Neuron (in vitro differentiated cells): ENCODE measurements at regions not wholly inside any gene's neighbourhood (a gene's known extent, or its start where the extent isn't known, plus 50 kb on each side); places are given as distances from the start of the nearest gene placed in this dataset.

Experiments
- H2AFZ ChIP-seq: one replicate; pipeline ENCODE4 v1.6.1; 2013; ENCODE audit warnings: low read depth, mild to moderate bottlenecking, inconsistent platforms, low read length, moderate library complexity
- H3K27me3 ChIP-seq: one replicate; pipeline ENCODE4 v1.6.1; 2013; ENCODE audit warnings: low read length; ENCODE audit not compliant: insufficient read depth
- H3K36me3 ChIP-seq: one replicate; pipeline ENCODE4 v1.6.1; 2013; ENCODE audit warnings: low read length; ENCODE audit not compliant: insufficient read depth
- H3K4me1 ChIP-seq: one replicate; pipeline ENCODE4 v1.6.1; 2013; ENCODE audit warnings: low read length; ENCODE audit not compliant: insufficient read depth
- H3K4me3 ChIP-seq: 2 replicates; pipeline ENCODE4 v1.5.1; 2013; ENCODE audit warnings: mild to moderate bottlenecking, low read length, moderate library complexity
- H3K9me3 ChIP-seq: one replicate; pipeline ENCODE4 v1.6.1; 2013; ENCODE audit warnings: low read length

DNA sequence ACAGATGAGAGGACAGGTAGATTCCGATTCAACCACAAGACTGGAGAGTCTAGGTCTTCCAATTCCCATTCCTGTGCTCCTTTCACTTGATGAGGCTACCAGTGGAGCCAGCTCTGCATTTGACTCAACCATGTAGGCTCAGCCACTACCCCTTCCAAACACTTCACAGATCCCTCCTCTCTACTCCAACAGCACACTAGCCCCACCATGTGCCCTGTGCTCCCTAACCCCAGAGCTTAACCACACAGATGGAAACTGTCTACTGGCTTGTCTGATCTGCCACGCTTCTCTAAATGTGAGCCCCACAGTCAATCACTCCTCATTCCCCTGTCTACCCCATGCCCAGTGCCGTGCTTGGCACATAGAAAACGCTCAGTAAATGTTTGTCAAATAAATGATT, 508.2 kb downstream of the CDK5RAP2 start:
- no peaks in the 10 kb centered on the region for H3K36me3 ChIP-seq
- H3K9me3 ChIP-seq = no peaks in the 10 kb centered on the region
- no peak overlapping the region for H3K4me3 ChIP-seq
- no peaks in the 10 kb centered on the region for H3K27me3 ChIP-seq
- no peak overlapping the region for H2AFZ ChIP-seq
- H3K4me1 ChIP-seq = no peaks in the 10 kb centered on the region

DNA sequence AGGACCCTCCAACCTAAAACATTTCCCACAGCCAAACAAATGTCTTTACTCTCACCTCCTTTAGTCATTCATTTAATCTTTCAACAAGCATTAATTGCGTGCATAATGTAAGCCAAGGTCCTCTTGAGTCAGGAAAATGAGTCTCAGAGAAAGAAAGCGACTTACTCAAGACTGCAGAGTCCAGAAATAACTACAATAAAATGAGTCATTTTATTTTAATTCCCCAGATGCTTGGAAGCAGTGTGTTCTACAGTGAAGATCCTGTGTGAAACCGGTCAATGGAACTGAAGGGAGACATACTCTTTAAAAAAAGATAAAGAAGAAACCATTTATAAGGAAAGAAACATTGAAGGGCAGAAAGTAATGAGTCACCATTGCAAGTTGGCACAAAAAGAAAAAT, 513.7 kb downstream of the CDK5RAP2 start:
- H2AFZ ChIP-seq = no peak overlapping the region
- H3K4me3 ChIP-seq = no peak overlapping the region
- H3K4me1 ChIP-seq = no peaks in the 10 kb centered on the region
- H3K9me3 ChIP-seq = no peaks in the 10 kb centered on the region
- H3K27me3 ChIP-seq = no peaks in the 10 kb centered on the region
- no peaks in the 10 kb centered on the region for H3K36me3 ChIP-seq

DNA sequence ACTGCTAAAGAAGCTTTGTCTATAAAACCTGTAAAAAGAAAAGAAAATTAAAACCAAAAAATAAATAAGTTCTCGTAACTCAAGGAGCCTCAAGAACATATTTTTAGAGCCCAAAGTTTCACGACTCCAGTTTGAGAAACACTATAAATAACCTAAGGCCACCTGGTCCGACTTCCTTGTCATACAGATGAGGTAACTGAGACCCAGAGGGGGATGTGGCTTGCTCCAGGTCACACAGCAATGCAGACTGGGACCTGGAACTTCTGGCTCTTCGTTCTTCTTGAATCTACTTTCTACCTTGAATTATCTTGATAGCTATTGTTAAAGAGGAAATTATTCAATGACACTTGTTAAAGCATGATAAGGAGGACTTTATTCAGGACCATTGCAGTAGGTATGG, 514.8 kb downstream of the CDK5RAP2 start:
- no peak overlapping the region for H3K4me3 ChIP-seq
- H3K9me3 ChIP-seq = no peaks in the 10 kb centered on the region
- H3K27me3 ChIP-seq = no peaks in the 10 kb centered on the region
- H3K4me1 ChIP-seq = no peaks in the 10 kb centered on the region
- H3K36me3 ChIP-seq = no peaks in the 10 kb centered on the region
- no peak overlapping the region for H2AFZ ChIP-seq

DNA sequence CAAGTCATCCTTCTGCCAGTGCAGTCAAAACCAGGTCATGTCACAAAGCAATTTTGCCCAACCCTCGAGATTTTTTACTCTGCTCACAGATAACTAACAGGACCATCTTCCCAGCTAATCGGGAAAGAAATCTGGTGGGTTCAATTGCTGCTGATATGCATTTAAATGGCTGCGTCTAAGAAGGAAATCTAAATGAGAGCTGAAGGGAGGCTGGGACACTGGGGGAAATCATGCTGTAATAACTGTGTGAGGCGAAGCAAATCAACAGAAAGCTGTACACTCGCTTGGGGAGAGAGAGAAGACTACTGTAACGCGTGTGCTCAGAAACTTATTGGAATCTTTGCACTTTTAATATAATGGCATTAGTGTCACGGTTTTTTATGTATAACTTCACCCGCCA, 535.0 kb downstream of the CDK5RAP2 start:
- Histone ChIP-seq H3K27me3 (no peaks in the 10 kb centered on the region), H3K4me3 (no peak overlapping the region), H2AFZ (no peak overlapping the region), H3K36me3 (no peaks in the 10 kb centered on the region), H3K4me1 (no peaks in the 10 kb centered on the region), H3K9me3 (no peaks in the 10 kb centered on the region)

DNA sequence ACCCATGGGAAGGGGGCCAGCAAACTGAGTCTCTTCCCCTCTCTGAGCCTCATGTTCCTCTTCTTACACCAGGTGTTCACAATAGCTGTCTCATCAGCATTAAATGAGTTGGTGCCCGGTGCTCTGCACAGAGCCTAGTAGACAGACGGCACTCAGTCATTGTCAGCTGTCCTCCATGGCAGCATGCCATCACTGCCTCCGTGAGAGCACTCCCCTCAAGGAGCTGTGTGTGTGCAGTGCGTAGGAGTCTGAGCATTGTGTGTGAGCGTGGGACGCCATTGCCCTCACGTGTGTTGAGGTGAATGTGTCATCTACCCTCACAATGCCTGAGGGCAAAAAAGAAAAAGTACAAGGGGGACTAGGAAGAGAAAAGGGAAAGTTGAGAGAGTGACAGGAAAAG, 536.5 kb downstream of the CDK5RAP2 start:
- no peak overlapping the region for H2AFZ ChIP-seq
- no peaks in the 10 kb centered on the region for H3K27me3 ChIP-seq
- no peaks in the 10 kb centered on the region for H3K36me3 ChIP-seq
- H3K9me3 ChIP-seq = no peaks in the 10 kb centered on the region
- H3K4me3 ChIP-seq = no peak overlapping the region
- no peaks in the 10 kb centered on the region for H3K4me1 ChIP-seq

DNA sequence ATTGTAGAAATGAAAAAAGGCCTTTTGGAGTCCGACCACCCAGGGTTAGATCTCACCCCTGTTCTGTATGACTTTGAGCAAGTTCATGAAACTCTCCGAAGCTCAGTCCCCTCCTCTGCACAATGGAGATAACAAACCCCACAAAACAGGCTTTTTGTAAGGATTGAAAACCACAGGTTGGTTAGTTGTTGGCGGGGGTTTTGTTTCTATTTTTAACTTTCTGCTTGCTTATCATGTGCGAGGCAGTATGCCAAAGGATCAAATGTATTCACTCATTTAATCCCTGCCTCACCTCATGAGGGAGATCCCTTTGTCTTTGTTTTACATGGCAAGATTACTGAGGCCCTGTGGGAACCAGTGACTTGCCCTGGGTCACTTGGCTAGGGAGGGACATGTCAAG, 539.1 kb downstream of the CDK5RAP2 start:
- Histone ChIP-seq H3K4me1 (no peaks in the 10 kb centered on the region), H3K36me3 (no peaks in the 10 kb centered on the region), H3K9me3 (no peaks in the 10 kb centered on the region), H2AFZ (no peak overlapping the region), H3K4me3 (no peak overlapping the region), H3K27me3 (no peaks in the 10 kb centered on the region)

DNA sequence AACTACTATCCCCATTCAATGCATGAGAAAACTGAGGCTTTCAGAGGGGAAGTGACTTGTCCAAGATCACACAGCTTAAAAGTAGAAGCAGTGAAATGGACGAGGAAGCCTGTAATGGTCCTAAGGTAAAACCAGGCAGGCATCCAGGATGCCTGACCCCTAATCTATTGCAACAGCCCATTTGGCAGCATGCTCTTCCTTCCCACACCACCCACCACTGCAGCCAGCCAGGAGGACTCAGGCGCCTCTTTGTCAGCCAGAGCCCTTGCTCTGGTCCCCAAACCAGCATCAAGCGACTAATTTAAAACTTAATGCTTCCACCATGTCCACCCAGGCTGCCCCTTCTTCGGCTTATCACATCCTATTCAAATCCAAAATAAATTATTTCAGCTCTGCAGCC, 541.6 kb downstream of the CDK5RAP2 start:
- no peaks in the 10 kb centered on the region for H3K27me3 ChIP-seq
- H3K36me3 ChIP-seq = no peaks in the 10 kb centered on the region
- H3K4me1 ChIP-seq = no peaks in the 10 kb centered on the region
- H3K4me3 ChIP-seq = no peak overlapping the region
- H2AFZ ChIP-seq = no peak overlapping the region
- no peaks in the 10 kb centered on the region for H3K9me3 ChIP-seq

DNA sequence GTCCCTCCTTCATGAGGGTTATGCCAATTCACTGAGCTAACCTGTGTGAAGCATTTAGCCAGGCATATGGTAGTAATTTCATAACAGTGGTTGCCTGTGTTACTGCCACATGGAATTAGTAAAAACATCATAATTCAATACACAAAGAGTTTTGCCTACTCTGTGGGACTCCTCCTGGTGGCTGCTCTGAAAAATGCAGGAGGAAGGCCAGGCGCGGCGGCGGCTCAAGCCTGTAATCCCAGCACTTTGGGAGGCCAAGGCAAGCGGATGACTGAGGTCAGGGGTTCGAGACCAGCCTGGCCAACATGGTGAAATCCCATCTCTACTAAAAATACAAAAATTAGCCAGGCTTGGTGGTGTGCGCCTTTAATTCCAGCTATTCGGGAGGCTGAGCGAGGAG, 547.3 kb downstream of the CDK5RAP2 start:
- Histone ChIP-seq H2AFZ (no peak overlapping the region), H3K9me3 (no peaks in the 10 kb centered on the region), H3K4me3 (no peak overlapping the region), H3K4me1 (no peaks in the 10 kb centered on the region), H3K27me3 (no peaks in the 10 kb centered on the region), H3K36me3 (no peaks in the 10 kb centered on the region)

DNA sequence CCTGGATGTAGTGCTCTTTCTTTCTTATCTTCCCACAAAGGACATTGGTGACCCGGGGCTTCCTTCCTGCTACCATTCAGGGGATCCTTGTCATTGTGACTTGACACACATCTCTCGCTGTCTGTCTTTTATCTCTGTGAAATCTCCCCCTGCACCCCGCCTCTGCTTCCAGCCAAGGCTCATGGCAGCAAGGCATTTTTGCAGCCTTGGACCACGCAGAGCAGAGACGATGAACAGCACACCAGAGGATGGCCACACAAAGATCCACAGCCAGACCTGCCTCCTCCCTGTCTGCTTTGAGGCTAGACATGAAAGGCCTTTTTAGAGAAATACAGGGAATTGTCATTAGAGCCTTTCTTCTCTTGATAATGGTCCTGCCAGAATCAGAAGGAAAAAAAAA, 549.1 kb downstream of the CDK5RAP2 start:
- Histone ChIP-seq H3K27me3 (no peaks in the 10 kb centered on the region), H3K4me3 (no peak overlapping the region), H3K9me3 (no peaks in the 10 kb centered on the region)

DNA sequence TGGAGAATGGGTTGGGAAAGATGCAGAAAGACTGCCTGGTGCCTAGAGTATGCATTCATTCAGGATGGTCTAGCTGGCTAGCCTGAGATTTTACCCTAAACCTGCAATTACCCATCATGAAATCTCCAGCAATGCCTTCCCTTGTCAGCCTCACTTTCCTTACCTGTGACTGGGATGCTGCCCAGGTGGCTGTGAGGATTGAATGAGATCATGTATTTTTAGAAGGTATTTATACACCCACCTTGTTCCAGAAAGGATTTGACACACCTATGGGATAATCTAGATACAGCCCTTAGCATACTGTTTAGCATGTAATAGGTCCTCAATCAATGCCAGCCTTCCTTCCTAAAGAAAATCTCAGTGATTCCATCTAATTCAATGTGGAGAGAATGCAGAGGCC, 561.4 kb downstream of the CDK5RAP2 start:
- Histone ChIP-seq H3K4me1 (no peaks in the 10 kb centered on the region), H3K4me3 (no peak overlapping the region)

More for the DNA sequence above, 549.1 kb downstream of the CDK5RAP2 start:
- Histone ChIP-seq H3K4me1 (no peaks in the 10 kb centered on the region), H2AFZ (no peak overlapping the region), H3K36me3 (no peaks in the 10 kb centered on the region)

DNA sequence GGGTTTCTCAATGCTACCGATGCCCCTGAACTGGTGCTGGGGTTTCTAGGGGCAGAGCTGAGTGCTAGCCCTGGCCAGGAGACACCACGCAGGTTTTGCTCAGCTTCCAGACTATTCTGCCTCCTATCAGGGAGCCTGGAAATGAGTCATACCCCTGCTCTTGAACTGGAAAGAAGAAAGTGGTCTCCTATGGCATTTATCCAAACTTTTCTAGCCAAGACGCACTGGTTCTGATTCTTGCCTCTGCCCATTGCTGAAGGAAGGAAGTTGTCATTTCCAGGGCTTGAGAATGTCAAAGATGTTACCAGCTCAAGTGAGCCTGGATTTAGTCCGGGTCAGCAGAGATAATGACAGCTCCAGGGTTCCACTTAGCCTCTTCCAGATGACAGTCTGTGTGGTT, 561.9 kb downstream of the CDK5RAP2 start:
- Histone ChIP-seq H3K9me3 (no peaks in the 10 kb centered on the region), H3K4me3 (no peak overlapping the region), H3K4me1 (no peaks in the 10 kb centered on the region), H2AFZ (no peak overlapping the region), H3K27me3 (no peaks in the 10 kb centered on the region), H3K36me3 (no peaks in the 10 kb centered on the region)

More for the DNA sequence above, 561.4 kb downstream of the CDK5RAP2 start:
- Histone ChIP-seq H2AFZ (no peak overlapping the region), H3K36me3 (no peaks in the 10 kb centered on the region), H3K27me3 (no peaks in the 10 kb centered on the region), H3K9me3 (no peaks in the 10 kb centered on the region)

DNA sequence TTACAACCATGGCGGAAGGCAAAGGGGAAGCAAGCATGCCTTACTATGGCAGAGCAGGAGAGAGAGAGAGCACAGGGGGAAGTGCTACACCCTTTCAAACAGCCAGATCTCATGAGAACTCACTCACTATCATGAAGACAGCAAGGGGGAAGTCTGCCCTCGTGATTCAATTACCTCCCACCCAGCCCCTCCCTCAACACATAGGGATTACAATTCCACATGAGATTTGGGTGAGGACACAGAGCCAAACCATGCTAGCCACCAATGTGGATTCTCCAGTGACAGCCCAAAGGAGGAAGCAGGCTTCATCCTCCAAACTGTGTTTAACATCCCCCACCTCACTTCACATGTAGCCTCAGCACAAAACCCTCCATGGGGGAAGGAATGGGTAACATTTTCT, 563.7 kb downstream of the CDK5RAP2 start:
- Histone ChIP-seq H2AFZ (no peak overlapping the region), H3K4me1 (no peaks in the 10 kb centered on the region), H3K27me3 (no peaks in the 10 kb centered on the region), H3K9me3 (no peaks in the 10 kb centered on the region), H3K4me3 (no peak overlapping the region), H3K36me3 (no peaks in the 10 kb centered on the region)

DNA sequence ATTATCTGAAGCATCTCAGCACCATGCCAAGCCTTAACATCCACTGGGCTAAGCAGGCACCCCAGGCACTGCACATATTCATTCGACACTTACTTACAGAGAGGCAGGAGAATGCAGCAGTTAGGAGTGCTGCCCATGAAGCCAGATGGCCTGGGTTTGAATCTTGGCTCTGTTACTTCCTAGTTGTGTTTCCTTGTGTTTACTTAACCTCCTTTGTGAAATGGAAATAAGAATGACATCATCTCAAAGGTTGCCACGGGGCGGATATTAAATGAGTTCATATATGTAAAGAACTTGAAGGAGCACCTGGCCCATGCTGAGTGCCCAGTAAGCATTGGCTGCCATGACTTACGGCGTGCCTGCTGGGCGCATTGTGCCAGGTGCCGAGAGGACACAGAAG, 565.2 kb downstream of the CDK5RAP2 start:
- Histone ChIP-seq H3K4me3 (no peak overlapping the region), H3K36me3 (no peaks in the 10 kb centered on the region), H3K4me1 (no peaks in the 10 kb centered on the region)

DNA sequence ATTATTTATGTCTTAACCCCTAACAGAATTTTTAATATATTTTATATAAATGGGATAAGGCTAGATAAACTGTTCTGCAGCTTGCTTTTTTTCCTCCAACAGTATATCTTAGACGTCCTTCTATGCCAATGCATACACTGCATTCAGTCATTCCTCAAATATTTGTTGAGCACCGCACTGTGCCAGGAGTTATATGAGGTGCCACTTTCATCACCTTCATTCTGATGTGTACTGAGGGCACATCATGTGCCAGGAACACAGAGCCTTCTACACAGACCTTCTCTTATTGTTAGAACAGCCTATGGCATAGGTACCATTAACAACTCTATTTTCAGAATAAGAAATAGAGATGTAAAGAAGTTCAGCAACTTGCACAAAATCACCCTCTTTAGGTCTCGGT, 570.1 kb downstream of the CDK5RAP2 start:
- Histone ChIP-seq H3K27me3 (no peaks in the 10 kb centered on the region), H3K36me3 (no peaks in the 10 kb centered on the region), H3K4me1 (no peaks in the 10 kb centered on the region), H2AFZ (no peak overlapping the region), H3K4me3 (no peak overlapping the region), H3K9me3 (no peaks in the 10 kb centered on the region)

More for the DNA sequence above, 565.2 kb downstream of the CDK5RAP2 start:
- Histone ChIP-seq H2AFZ (no peak overlapping the region), H3K9me3 (no peaks in the 10 kb centered on the region), H3K27me3 (no peaks in the 10 kb centered on the region)
